Activated CD8-positive, alpha-beta T cell treated with anti-CD3 and anti-CD28 coated beads for 36 hours (primary cell): ENCODE measurements at regions not wholly inside any gene's neighbourhood (a gene's known extent, or its start where the extent isn't known, plus 50 kb on each side); places are given as distances from the start of the nearest gene placed in this dataset.

Experiments
- ATAC-seq: fragments of 200-7000 bp; cut with Tn5 transposase; one replicate; pipeline ENCODE4 v1.10.0; 2021; ENCODE audit warnings: mild to moderate bottlenecking, moderate library complexity
- CTCF ChIA-PET: fragments of 350-600 bp; sonication (Branson Sonifier 250); formaldehyde crosslinking; loops from one replicate; lab custom pipeline; 2021; ENCODE audit warnings: antibody characterized with exemption; lab: Charles Lee
- POLR2A ChIA-PET: fragments of 350-600 bp; sonication (Branson Sonifier 250); formaldehyde crosslinking; loops from one replicate; lab custom pipeline; 2021; ENCODE audit warnings: antibody characterized with exemption; lab: Charles Lee
- DNase-seq: peaks from one replicate; pipeline ENCODE4 v3.0.0-alpha.2; 2020
- H3K27ac Mint-ChIP-seq: one replicate; pipeline ENCODE4 v1.8.0; 2021; ENCODE audit warnings: mild to moderate bottlenecking, mixed read lengths
- H3K27me3 Mint-ChIP-seq: one replicate; pipeline ENCODE4 v1.8.0; 2021; ENCODE audit warnings: mixed read lengths
- H3K36me3 Mint-ChIP-seq: one replicate; pipeline ENCODE4 v1.8.0; 2021; ENCODE audit warnings: low read depth, mixed read lengths
- H3K4me1 Mint-ChIP-seq: one replicate; pipeline ENCODE4 v1.8.0; 2021; ENCODE audit warnings: low read depth, mixed read lengths
- H3K4me3 Mint-ChIP-seq: one replicate; pipeline ENCODE4 v1.8.0; 2021; ENCODE audit warnings: mild to moderate bottlenecking, moderate library complexity, mixed read lengths
- H3K9me3 Mint-ChIP-seq: one replicate; pipeline ENCODE4 v1.8.0; 2021; ENCODE audit warnings: mixed read lengths
- intact Hi-C: fragments of 100-400 bp; cut with micrococcal nuclease; formaldehyde crosslinking; loops from one replicate; pipeline ENCODE4 v1.10.0; 2022
- TF ChIP-seq, protein P1 (sequence below): fragments of 200-600 bp; IDR thresholded peaks from one replicate; pipeline ENCODE4 v1.8.0; 2022; ENCODE audit warnings: antibody characterized with exemption, mild to moderate bottlenecking

- POLR2A ChIA-PET: no interaction called here
- Mint-ChIP-seq H3K4me1 (no peaks in the 10 kb centered on the region), H3K27me3 (peaks cover 2% of the 10 kb centered on the region), H3K9me3 (no peaks in the 10 kb centered on the region), H3K4me3 (no peak overlapping the region), H3K36me3 (no peaks in the 10 kb centered on the region), H3K27ac (no peak overlapping the region)
- intact Hi-C loops: no loop called here
- ATAC-seq: no peak
- CTCF ChIA-PET: no interaction called here
- no peak for DNase-seq
- TF ChIP-seq, protein P1, sequence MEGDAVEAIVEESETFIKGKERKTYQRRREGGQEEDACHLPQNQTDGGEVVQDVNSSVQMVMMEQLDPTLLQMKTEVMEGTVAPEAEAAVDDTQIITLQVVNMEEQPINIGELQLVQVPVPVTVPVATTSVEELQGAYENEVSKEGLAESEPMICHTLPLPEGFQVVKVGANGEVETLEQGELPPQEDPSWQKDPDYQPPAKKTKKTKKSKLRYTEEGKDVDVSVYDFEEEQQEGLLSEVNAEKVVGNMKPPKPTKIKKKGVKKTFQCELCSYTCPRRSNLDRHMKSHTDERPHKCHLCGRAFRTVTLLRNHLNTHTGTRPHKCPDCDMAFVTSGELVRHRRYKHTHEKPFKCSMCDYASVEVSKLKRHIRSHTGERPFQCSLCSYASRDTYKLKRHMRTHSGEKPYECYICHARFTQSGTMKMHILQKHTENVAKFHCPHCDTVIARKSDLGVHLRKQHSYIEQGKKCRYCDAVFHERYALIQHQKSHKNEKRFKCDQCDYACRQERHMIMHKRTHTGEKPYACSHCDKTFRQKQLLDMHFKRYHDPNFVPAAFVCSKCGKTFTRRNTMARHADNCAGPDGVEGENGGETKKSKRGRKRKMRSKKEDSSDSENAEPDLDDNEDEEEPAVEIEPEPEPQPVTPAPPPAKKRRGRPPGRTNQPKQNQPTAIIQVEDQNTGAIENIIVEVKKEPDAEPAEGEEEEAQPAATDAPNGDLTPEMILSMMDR: no peak
Measured at GRCh38 chr11:121711236-121711635, 258.5 kb upstream of the SORL1-AS1 start.

DNA sequence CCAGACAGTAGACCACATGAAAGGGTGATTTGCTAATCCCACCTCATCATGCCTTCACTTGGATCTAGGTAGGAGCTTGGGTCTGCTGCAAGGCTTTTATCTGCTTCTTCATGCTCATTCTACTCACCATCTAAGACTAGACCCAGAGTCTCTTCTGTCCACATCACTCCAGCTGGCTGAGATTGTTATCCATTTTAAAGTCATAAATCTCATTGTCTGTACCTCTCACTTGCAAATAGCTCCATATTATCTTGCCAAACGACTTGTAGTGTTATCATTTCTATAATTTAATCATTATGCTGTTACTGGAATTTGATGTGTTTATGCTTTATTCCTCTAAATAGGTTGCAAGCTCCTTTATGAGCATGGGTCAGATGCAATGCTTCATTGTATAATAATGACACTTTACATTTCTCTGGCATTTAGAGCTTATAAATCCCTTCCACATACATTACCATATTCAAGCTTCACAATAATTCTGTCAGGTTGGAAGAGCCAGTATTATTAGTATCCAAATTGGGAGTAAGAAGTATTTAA lies 254.2 kb upstream of the SORL1-AS1 start:
- H3K27ac Mint-ChIP-seq: no peak overlapping the region
- intact Hi-C loops: no loop called here
- no peaks in the 10 kb centered on the region for H3K4me1 Mint-ChIP-seq
- ATAC-seq (no peak), DNase-seq (no peak)
- no peaks in the 10 kb centered on the region for H3K9me3 Mint-ChIP-seq
- ChIA-PET POLR2A (no interaction called here), CTCF (interaction anchor here (0.6 kb wide), 1 partner anchor 406 kb away, joined by 3 read pairs; no protein-coding TSS in a partner anchor)
- H3K4me3 Mint-ChIP-seq: no peak overlapping the region
- TF ChIP-seq, protein P1: no peak
- H3K27me3 Mint-ChIP-seq: peaks cover 4% of the 10 kb centered on the region
- H3K36me3 Mint-ChIP-seq: no peaks in the 10 kb centered on the region

GRCh38 chr11:121703201-121703600 lies 250.4 kb upstream of the SORL1-AS1 start:
- ATAC-seq (no peak), DNase-seq (no peak)
- Mint-ChIP-seq H3K4me1 (no peaks in the 10 kb centered on the region), H3K4me3 (no peak overlapping the region), H3K27ac (no peak overlapping the region), H3K27me3 (peaks cover 4% of the 10 kb centered on the region), H3K9me3 (no peaks in the 10 kb centered on the region), H3K36me3 (no peaks in the 10 kb centered on the region)
- TF ChIP-seq, protein P1: no peak
- intact Hi-C loops: no loop called here
- ChIA-PET POLR2A (no interaction called here), CTCF (no interaction called here)

- H3K4me1 Mint-ChIP-seq: no peaks in the 10 kb centered on the region
- H3K36me3 Mint-ChIP-seq: no peaks in the 10 kb centered on the region
- ChIA-PET POLR2A (no interaction called here), CTCF (no interaction called here)
- intact Hi-C loops: no loop called here
- no peak for DNase-seq
- no peak overlapping the region for H3K4me3 Mint-ChIP-seq
- no peaks in the 10 kb centered on the region for H3K9me3 Mint-ChIP-seq
- TF ChIP-seq, protein P1: no peak
- H3K27me3 Mint-ChIP-seq: peaks cover 7% of the 10 kb centered on the region
- H3K27ac Mint-ChIP-seq: no peak overlapping the region
- no peak for ATAC-seq
Measured at GRCh38 chr11:121700968-121701367, 248.2 kb upstream of the SORL1-AS1 start.

- ChIA-PET POLR2A (no interaction called here), CTCF (no interaction called here)
- ATAC-seq (no peak), DNase-seq (no peak)
- TF ChIP-seq, protein P1: no peak
- H3K36me3 Mint-ChIP-seq: no peaks in the 10 kb centered on the region
- peaks cover 8% of the 10 kb centered on the region for H3K27me3 Mint-ChIP-seq
- intact Hi-C loops: no loop called here
- no peak overlapping the region for H3K27ac Mint-ChIP-seq
- H3K9me3 Mint-ChIP-seq: no peaks in the 10 kb centered on the region
- H3K4me1 Mint-ChIP-seq: no peaks in the 10 kb centered on the region
- H3K4me3 Mint-ChIP-seq: no peak overlapping the region
Measured at GRCh38 chr11:121699801-121700200, 247.0 kb upstream of the SORL1-AS1 start.
